GM18868 (cell line): ENCODE measurements at regions not wholly inside any gene's neighbourhood (a gene's known extent, or its start where the extent isn't known, plus 50 kb on each side); places are given as distances from the start of the nearest gene placed in this dataset.
"Not testable (repeated sequence)": the region's sequence is repeated elsewhere in the genome, so short reads cannot be mapped to it uniquely, and the experiment has no call there.

ENCODE experiments used
- ATAC-seq: cut with Tn5 transposase; IDR thresholded peaks from one replicate; pipeline ENCODE4 v1.9.1; 2021; ENCODE audit warnings: mild to moderate bottlenecking, moderate library complexity; ENCODE audit not compliant: unreplicated experiment

DNA sequence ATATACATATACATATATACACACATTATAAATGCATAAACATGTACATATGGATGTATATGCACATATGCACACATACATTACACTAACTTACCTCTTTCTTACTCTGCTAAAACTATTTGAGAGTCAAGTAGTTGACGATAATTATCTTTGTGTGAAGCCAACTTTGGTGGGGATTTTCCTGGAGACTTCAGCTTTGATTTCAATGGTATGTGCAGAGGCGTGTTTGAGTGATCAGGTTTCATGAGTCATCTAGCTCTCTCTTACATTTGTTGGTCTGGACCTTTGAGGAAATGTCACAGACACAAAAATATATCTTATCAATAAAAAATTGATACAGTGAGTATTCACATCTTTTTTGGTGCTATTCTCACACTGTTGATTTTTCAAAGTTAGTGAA is 769.1 kb upstream of the LUZP2 start:
- no peak for ATAC-seq

DNA sequence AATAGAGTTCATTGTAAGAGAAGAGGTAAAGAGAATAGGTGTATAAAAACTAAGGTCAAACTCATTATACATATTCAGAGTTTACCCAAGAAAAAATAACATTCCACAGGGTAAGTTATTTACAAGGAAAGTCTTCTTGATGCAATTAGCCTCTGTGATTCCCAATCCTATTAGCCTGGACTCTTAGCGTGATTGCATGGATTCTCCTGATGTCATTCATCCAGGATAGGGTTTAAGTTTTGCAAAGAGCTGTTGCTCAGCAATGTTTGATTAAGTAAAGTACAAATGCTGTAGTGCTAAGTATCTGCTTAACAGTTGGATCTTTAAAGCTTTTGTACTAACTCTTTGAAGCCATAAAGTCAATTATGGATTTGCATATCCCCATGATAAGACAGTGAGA is 767.8 kb upstream of the LUZP2 start:
- no peak for ATAC-seq

DNA sequence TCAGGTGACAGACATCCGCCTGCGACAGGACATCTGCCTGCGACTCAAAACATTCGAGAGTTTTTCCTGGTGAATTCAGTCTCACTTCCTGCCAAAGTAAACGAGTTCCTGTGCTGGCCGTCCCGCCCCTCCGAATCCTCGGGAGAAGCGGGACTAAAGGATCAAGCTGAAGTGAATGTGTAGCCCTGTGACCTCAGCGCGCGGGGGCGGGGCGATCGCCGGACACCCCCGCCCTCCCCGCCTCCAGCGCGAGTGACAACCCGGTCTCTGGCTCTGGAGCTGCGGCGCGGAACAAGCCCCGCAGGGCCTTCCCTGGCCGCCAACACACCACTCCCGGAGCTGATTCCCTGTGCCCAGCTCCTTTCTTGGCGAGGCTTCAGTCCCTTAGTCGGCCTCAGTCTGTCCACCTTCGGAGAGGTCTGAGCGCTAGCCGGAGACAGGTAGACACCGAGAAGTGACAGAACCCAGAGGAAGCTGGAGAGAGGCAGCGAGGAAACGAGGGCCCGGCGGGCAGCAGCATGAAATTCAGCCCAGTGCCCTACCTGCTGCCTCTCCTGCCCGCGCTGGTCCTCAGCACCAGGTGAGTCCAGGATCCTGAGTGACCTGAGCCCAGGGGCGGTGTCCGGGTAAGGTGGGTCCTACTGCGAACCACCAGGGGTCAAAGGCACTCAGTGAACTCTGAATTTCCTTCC is 766.4 kb upstream of the LUZP2 start:
- ATAC-seq, result no peak

DNA sequence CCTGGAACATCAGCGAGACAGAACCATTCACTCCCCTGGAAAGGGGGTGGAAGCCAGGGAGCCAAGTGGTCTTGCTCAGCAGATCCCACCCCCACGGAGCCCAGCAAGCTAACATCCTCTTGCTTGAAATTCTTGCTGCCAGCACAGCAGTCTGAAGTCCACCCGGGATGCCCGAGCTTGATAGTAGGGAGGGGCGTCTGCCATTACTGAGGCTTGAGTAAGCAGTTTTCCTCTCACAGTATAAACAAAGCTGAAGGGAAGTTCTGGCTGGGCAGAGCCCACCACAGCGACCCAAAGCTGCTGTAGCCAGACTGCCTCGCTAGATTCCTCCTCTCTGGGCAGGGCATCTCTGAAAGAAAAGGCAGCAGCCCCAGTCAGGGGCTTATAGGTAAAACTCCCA is 764.8 kb upstream of the LUZP2 start:
- ATAC-seq, result no peak

DNA sequence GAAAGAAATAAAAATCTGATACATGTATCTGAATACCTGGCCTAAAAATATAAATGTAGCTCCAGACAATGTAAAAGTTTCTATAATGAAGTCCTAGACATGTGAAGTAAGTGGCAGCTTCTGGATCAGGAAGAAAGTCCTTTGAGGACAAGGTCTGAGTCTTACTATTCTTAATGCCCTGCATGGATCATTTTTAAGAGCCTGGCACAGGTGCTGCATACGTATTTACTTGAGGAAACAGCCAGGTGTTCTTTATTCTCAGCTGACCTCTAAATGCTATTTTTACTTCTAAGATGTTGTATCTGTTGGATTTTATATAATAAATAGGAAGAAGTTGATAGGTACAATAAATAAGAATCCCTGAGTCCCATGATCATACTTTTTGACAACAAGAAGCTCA is 750.0 kb upstream of the LUZP2 start:
- no peak for ATAC-seq

DNA sequence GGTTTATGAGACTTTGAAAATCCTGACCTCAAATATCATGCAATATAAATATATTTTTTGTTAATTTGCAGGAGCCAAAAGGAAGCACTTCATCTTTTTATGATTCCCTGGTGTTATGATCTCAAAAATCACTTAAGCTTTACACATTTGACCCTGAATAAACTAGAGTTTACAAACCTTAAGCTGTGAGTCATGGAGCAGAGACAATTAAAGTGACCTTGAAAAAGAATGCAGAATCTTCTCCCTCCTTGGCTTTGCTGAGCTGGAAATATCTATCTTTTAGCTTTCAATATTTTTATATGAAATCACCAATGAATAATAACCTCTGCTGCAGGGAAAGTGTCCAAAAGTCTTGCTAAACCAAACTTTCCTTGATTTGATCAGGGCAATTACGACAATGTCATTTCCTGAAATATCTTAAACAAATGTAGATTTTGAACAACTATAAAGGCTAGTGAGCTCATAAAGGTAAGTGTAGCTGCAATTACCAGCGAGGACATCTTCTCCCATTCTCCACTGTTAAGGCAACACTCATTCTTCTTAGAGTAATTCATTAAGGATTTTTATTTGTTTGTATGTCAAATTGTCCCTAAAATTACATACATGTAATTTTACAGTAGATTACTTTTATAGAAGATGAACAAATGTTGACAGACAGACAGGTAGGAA is 747.0 kb upstream of the LUZP2 start:
- ATAC-seq, result no peak

DNA sequence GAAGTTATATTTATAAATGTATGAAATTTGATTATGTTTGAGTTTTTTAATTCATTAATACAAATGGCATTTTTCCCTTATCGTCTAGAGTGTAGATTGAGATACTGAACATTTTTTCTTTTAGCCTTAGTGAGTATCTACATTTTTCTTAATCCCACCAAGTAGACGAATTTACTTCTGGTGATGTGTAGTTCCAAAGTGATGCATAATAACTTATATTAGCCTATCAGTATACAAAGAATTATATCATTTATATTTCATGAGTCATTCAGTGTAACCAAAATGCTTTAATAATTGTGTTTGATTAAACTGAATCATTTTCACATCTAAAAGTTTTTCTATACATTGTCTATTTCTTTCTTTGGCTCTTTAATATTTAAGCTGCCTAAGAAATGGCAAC is 745.6 kb upstream of the LUZP2 start:
- no peak for ATAC-seq

DNA sequence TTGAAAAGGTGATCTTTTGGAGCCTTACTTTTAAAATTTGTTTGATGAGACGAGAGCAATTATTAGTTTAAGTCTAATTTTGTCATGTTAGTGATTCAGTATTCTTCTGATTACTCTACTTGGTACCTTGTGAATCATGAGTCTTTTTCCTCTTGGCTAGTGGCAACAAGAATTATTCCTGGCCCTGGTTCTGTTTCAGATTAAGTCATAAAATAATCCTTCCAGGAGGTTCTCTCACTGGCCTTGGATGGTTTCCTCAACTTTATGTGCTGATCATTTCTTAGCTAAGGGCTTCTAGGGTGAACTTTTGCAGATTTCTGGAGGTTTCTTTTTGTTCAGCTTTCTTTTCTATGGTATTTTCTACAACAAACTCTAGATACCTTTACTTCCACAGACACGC is 741.8 kb upstream of the LUZP2 start:
- ATAC-seq, result no peak

DNA sequence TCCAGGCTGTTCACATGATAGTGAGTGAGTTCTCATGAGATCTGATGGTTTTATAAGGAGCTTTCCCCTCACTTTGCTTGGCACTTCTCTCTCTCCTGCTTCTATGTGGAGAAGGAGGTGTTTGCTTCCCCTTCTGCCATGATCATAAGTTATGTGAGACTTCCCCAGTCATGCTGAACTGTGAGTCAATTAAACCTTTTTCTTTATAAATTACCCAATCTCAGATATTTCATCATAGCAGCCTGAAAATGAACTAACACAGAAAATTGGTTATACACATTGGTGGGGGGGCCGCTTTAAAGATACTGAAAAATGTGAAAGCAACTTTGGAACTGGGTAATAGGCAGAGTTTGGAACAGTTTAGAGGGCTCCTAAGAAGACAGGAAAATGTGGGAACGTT is 741.1 kb upstream of the LUZP2 start:
- ATAC-seq, result no peak

DNA sequence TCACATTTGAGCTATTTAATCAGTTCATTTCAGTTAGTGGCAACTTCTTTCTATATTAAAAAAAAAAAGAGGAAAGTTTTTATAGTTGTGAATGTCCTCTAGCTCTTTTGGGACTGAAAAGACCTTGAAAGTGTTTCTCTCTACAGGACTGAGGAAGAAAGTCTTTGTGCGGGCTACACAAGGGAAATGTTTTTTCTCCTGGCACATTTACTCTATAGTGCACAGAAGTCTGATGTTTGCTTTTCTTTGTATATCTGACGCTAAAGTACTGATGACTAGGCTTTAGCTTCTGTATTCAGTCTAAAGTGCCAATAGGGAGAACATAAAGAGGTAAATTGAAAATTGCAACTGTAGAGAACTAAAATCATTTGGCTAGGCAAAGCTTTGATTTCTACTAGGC is 737.4 kb upstream of the LUZP2 start:
- no peak for ATAC-seq

DNA sequence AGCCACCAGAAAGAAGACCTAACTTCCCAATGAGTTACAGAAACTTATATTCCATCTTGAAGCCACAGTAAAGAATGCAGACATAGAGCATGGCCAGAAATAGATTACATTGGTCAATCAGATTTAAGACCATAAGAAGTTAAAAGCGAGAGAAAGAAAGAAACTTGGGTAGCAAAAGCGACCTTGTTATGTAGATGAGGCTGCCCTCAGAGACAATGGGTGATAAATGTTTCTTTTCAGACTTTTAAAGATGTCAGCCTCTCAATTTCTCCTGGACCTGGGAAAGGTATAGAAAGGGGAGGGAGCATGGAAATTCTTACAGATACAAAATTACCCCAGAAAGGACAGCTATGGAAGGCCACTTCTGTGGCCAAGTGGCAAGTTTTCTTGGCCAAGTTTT is 732.6 kb upstream of the LUZP2 start:
- ATAC-seq, result no peak

DNA sequence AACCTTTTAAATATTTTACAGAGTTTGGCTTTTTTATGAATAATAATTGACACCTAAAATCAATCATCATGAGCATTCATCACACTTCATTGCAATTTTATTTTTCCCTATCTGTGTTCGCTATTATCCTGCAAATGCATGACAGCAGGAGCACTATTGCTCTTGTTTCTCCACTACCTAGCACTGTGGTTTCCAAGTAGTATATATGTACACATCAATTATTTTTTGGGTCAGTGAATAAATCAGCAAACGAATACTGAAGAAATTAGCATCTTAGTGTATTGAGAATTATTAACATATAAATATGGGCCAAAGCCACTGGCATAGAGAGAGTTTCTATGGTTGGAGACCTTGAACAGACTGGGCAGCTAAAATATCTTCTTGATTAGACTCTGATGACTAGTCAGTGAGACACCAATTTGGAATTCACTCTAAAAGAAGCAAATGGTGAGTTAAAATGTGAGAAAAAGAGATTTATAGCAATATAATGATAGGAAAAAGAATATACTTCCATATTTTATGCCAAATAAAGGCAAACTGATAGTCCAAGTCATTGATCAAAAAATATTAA is 731.1 kb upstream of the LUZP2 start:
- no peak for ATAC-seq

DNA sequence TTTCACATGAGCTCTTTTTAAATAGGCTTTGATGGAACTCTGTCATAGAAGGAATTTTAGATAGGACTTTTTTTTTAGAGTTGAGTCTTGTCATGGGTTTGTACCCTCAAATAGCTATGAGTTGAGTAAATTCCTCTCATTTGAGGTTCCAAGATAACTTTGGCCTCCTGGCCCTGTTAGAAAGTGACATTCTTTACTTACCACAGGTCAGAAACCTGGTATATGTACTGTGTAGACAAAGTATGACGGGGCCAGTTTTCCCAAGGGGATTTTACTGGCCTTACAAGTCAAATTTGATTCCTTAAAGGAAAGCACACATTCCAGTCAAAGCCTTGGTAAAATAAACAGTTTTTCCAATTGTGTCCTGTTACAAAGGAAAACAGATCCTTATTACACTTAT is 729.3 kb upstream of the LUZP2 start:
- ATAC-seq, result no peak

DNA sequence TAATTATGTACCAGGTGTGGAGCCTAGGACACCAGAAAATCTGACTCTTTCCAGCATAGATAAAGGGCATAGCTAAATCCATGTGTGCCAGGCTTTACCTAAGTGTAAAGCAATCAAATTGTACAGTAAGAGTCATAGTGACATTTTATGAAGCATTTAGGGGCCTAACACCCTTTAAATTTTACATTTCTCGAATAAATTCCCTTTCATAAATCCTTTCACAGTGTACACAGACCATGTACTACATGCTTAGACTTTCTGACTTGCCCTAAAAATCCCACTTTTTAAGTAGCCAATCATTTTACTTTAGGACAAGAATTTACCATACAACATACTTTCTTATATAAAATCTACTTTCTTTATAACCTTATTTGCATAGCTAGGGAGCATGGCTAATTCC is 727.6 kb upstream of the LUZP2 start:
- ATAC-seq, result no peak

DNA sequence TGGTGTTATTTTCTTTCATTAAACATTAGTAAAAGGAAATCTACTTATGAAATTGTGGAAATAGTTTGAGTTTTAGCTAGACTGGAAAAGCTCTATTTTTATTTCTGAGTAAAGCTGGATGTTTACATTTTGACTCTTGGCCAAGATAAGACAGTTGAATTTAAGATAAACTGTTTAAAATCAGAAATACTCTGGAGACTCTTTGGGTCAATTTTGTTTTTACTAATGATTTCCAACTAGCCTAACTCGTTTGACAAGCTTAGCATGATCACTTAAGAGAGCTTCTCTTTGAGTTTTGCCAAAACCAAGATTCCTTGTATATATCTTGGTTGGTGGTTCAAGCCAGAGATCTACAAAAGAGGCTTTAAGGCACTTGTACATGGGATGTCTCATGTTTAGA is 724.8 kb upstream of the LUZP2 start:
- no peak for ATAC-seq

DNA sequence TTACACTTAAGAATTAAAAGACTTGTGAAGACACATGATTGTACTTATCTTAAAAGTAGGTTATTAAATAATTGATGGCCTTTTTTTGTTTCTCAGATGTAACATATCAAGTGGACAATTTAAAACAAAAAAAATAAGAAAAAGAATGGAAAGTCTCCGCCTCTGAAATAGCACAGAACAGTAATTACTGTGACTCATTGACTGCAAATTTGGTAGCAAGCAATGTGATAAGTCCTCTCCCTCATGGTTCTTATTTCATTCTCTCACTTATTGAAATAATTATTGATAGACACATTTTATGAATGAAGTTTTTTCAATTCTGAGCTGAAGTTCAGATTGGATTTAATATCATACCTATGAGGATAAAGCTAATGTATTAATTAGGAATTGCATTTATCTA is 717.9 kb upstream of the LUZP2 start:
- no peak for ATAC-seq

DNA sequence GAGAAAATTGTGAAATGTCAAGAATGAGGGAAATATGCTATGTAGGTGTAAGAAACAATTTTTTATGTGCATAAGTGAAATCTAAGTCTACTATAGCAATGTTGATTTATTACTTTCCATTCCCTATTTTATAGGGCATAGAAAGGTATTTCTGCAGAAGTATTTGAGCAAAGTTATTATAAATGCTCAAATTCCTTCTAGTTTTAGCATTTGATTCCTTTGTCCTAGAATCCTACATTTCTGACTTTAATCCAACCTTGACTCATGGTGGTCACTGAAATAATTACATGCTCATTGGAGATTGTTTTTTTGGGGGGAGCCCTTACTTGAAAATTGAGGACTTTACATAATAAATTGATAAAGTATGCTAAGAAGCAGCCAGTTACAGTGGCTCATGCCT is 716.6 kb upstream of the LUZP2 start:
- ATAC-seq, result no peak

DNA sequence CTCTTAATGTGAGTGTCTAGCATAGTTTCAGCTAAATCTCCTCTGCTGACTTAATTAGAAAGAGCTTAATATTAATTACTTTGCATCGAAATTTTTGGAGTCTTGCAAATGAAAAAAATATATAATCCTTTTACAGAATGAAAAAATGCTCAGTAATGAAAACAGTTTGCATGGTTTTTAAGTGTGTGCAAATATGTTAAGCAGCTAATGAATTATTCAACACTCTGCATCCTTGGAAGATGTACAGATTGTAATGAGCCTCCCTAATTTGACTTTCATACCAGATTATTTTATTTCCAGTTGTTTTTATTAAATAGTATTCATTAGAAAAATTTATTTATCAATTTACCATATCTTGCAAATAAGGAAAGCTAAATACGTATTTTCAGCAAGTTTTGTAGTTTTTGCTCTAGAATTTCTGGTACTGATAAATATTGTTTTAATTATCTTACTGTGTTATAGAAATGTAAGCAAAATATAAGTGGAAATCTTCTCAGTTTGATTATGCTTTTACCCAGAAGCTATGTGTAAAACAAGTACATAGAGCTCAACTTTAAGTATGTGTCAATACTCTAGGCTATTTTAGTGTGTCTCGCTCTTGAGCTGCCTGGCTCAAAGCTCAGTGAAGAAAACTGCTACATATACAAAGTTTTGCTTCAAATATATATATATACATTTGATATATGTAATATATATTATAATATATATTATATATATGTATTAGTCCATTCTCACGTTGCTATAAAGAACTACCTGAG is 714.9 kb upstream of the LUZP2 start:
- no peak for ATAC-seq

DNA sequence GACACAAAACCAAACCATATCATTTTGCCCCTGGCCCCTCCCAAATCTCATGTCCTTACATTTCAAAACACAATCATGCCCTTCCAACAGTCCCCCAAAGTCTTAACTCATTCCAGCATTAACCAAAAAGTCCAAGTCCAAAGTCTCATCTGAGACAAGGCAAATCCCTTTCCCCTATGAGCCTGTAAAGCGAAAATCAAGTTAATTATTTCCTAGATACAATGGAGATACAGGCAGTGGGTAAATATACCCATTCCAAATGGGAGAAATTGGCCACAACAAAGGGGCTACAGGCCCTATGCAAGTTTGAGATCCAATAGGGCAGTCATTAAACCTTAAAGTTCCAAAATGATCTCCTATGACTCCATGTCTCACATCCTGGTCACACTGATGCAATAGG is 709.9 kb upstream of the LUZP2 start:
- not testable (repeated sequence) for ATAC-seq

DNA sequence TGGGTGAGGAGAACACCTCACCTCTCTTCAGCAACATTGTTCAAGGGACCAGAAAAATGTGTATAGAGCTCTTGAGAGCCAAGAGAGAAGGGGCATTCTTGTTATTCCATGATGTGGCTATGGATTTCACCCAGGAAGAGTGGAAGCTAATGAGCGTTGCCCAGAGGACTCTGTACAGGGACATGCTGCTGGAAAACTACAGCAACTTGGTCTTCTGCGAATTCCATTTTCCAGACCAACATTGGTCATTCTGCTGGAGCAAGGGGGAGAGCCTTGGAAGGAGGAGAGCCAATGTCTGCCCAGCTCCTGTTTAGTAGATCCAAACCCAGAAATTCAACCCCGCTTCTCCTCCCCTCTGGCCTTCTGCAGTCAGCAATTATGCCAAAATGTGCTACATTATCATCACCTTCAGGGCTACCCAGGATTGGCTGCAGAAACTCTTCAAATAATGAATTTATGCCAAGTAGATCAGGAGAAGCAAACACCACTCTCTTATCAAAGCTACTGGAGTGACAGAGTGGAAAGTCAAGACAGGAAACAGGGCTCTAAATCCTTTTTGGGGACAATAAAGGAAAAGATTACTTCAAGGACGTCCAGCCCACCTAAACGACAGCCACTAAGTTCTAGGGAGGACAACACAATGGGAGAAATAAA is 707.5 kb upstream of the LUZP2 start:
- no peak for ATAC-seq

DNA sequence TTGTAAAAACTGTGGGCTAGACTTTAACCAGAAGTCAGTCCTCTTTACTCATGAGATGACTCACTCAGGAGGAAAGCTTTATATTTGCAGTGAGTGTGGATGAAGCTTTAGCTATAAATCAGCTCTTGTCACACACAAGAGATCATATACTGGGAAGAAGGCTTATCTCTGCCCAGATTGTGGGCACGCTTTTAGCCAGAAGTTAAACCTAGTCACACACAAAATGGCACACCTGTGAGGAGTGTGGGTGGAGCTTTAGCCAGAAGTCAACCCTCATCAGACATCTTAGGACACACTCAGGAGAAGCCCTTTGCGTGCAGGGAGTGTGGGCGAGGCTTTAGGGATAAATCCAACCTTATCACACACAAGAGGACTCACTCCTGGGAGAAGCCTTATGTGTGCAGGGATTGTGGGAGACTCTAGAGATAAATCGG is 706.9 kb upstream of the LUZP2 start:
- no peak for ATAC-seq
